SK-N-SH treated with all-trans-retinoic acid at 6 μM for 48 hours (cell line): ENCODE measurements at regions not wholly inside any gene's neighbourhood (a gene's known extent, or its start where the extent isn't known, plus 50 kb on each side); places are given as distances from the start of the nearest gene placed in this dataset.

Source experiments
- ATAC-seq: fragments of 200-7000 bp; cut with Tn5 transposase; 3 replicates; pipeline ENCODE4 v1.9.1; 2020; ENCODE audit warnings: mild to moderate bottlenecking, moderate library complexity
- ARNTL ChIP-seq: fragments of 450-650 bp; formaldehyde crosslinking; IDR thresholded peaks from 2 replicates; pipeline ENCODE4 v1.5.0; 2020; ENCODE audit warnings: low read depth, mild to moderate bottlenecking, moderate library complexity, borderline replicate concordance
- BACH2 ChIP-seq: fragments of 250-450 bp; sonication (Bioruptor Pico); IDR thresholded peaks from 2 replicates; pipeline ENCODE4 v1.9.0; 2021; ENCODE audit warnings: mild to moderate bottlenecking, borderline replicate concordance
- CREB5 ChIP-seq: fragments of 250-450 bp; sonication (Bioruptor Pico); IDR thresholded peaks from 2 replicates; pipeline ENCODE4 v1.5.1; 2020; ENCODE audit warnings: low read depth, mild to moderate bottlenecking, moderate library complexity
- CSDC2 ChIP-seq: fragments of 250-450 bp; sonication (Bioruptor Pico); IDR thresholded peaks from 2 replicates; pipeline ENCODE4 v1.5.0; 2020; ENCODE audit warnings: mild to moderate bottlenecking, moderate library complexity
- CSRNP3 ChIP-seq: fragments of 250-450 bp; sonication (Bioruptor Pico); IDR thresholded peaks from 2 replicates; pipeline ENCODE4 v1.5.1; 2021; ENCODE audit warnings: mild to moderate bottlenecking, moderate library complexity
- ESRRG ChIP-seq: fragments of 250-450 bp; sonication (Bioruptor Pico); IDR thresholded peaks from 2 replicates; pipeline ENCODE4 v1.6.1; 2021; ENCODE audit warnings: mild to moderate bottlenecking
- GLIS3 ChIP-seq: fragments of 250-450 bp; sonication (Bioruptor Pico); IDR thresholded peaks from 2 replicates; pipeline ENCODE4 v1.5.0; 2020; ENCODE audit warnings: mild to moderate bottlenecking, moderate library complexity
- ISL1 ChIP-seq: fragments of 250-450 bp; sonication (Bioruptor Pico); IDR thresholded peaks from 2 replicates; pipeline ENCODE4 v2.1.2; 2022; ENCODE audit warnings: mild to moderate bottlenecking, moderate library complexity
- PPARA ChIP-seq: fragments of 250-450 bp; sonication (Bioruptor Pico); IDR thresholded peaks from 2 replicates; pipeline ENCODE4 v1.5.0; 2020; ENCODE audit warnings: mild to moderate bottlenecking, borderline replicate concordance
- TCF4 ChIP-seq: fragments of 250-450 bp; sonication (Bioruptor Pico); IDR thresholded peaks from 2 replicates; pipeline ENCODE4 v1.8.0; 2021; ENCODE audit warnings: mild to moderate bottlenecking, moderate library complexity, borderline replicate concordance
- TOX ChIP-seq: fragments of 250-450 bp; sonication (Bioruptor Pico); IDR thresholded peaks from 2 replicates; pipeline ENCODE4 v1.8.0; 2021; ENCODE audit warnings: mild to moderate bottlenecking, moderate library complexity, borderline replicate concordance
- TSHZ2 ChIP-seq: fragments of 250-450 bp; sonication (Bioruptor Pico); IDR thresholded peaks from 2 replicates; pipeline ENCODE4 v1.5.0; 2020; ENCODE audit warnings: mild to moderate bottlenecking, moderate library complexity
- ZC3H10 ChIP-seq: fragments of 250-450 bp; sonication (Bioruptor Pico); IDR thresholded peaks from 2 replicates; pipeline ENCODE4 v1.5.1; 2021; ENCODE audit warnings: mild to moderate bottlenecking, moderate library complexity
- ZFP3 ChIP-seq: fragments of 250-450 bp; sonication (Bioruptor Pico); IDR thresholded peaks from 2 replicates; pipeline ENCODE4 v1.5.0; 2020; ENCODE audit warnings: mild to moderate bottlenecking, moderate library complexity
- ZFP30 ChIP-seq: fragments of 450-650 bp; formaldehyde crosslinking; IDR thresholded peaks from 2 replicates; pipeline ENCODE4 v1.5.0; 2022; ENCODE audit warnings: mild to moderate bottlenecking, moderate library complexity
- ZNF565 ChIP-seq: fragments of 450-650 bp; formaldehyde crosslinking; conservative IDR thresholded peaks from 2 replicates; pipeline ENCODE4 v1.5.0; 2020; ENCODE audit warnings: low read depth, mild to moderate bottlenecking, moderate library complexity
- ZNF70 ChIP-seq: fragments of 450-650 bp; formaldehyde crosslinking; IDR thresholded peaks from 2 replicates; pipeline ENCODE4 v1.5.0; 2020; ENCODE audit warnings: mild to moderate bottlenecking, moderate library complexity
- ZNF8 ChIP-seq: fragments of 450-650 bp; formaldehyde crosslinking; IDR thresholded peaks from 2 replicates; pipeline ENCODE4 v1.5.0; 2020; ENCODE audit warnings: mild to moderate bottlenecking, moderate library complexity
- TF ChIP-seq, protein P1 (sequence below): fragments of 250-450 bp; sonication (Bioruptor Pico); IDR thresholded peaks from 2 replicates; pipeline ENCODE4 v1.8.0; 2021; ENCODE audit warnings: low read depth, mild to moderate bottlenecking, moderate library complexity, borderline replicate concordance

GRCh38 chr16:72262711-72263110, 90.8 kb upstream of the PMFBP1 start (continued):
- TF ChIP-seq ESRRG (CRISPR knock-in tag) (no peak), ZNF70 (no peak), CREB5 (CRISPR knock-in tag) (no peak)

DNA sequence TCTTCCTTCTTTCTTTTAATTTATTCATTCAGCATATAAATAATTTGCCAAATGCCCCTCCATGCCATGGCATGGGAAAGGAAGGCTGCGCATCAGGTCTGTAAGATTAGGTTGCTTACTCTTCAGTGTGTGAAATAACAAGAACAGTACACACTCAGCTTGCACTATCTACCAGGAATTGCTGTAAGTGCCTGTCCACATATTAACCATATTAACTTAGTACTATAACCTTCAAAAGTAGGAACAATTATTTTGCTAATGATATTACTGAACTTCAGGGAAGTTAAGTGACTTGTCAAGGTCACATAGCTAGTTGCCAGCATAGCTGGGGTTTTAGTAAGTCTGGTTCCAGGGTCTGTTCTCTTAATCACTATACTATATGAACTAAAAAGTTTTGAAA, 89.2 kb upstream of the PMFBP1 start:
- ATAC-seq, result no peak
- TF ChIP-seq GLIS3 (CRISPR knock-in tag) (no peak), ZNF8 (CRISPR knock-in tag) (no peak), TOX (CRISPR knock-in tag) (no peak), TSHZ2 (CRISPR knock-in tag) (no peak), CSRNP3 (CRISPR knock-in tag) (no peak), ZC3H10 (CRISPR knock-in tag) (no peak), ZFP30 (CRISPR knock-in tag) (no peak), ZFP3 (CRISPR knock-in tag) (no peak), ZNF565 (CRISPR knock-in tag) (no peak), CREB5 (CRISPR knock-in tag) (no peak), BACH2 (CRISPR knock-in tag) (no peak), ARNTL (CRISPR knock-in tag) (no peak), CSDC2 (no peak)
- TF ChIP-seq, protein P1, sequence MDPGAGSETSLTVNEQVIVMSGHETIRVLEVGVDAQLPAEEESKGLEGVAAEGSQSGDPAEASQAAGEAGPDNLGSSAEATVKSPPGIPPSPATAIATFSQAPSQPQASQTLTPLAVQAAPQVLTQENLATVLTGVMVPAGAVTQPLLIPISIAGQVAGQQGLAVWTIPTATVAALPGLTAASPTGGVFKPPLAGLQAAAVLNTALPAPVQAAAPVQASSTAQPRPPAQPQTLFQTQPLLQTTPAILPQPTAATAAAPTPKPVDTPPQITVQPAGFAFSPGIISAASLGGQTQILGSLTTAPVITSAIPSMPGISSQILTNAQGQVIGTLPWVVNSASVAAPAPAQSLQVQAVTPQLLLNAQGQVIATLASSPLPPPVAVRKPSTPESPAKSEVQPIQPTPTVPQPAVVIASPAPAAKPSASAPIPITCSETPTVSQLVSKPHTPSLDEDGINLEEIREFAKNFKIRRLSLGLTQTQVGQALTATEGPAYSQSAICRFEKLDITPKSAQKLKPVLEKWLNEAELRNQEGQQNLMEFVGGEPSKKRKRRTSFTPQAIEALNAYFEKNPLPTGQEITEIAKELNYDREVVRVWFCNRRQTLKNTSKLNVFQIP (CRISPR knock-in tag), result no peak

DNA sequence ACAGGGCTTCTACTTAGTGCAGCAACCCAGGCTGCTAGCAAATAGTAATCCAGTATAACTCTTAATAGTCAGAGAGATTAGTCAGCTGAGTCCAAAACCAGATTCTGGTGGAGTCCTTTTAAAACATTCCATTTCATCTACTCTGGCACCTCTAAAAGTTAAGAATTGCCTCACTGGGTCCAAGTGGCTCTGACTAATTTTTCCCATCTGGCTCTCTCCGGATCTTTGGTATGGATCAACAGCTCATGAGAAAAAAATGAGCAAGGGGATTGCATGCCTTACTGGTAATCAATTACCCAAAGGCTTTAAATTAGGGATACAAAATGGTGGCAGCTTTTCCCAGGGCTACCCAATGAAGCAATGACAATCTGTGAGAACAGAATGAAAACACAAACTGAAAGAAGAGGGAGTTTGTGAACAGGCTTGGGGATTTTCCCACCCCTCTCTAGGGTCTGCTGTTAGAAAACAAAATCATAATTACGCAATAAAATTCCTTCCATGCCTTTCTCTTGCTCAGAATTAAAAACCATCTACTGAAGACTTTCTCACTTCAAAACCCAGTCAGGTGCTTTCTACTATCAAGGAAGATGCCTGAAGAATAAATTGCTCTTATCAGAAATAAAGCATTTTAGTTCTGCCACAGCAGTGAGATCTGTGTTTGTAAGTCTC, 84.6 kb upstream of the PMFBP1 start:
- ATAC-seq, result no peak
- TF ChIP-seq TCF4 (CRISPR knock-in tag) (no peak), CREB5 (CRISPR knock-in tag) (no peak), TSHZ2 (CRISPR knock-in tag) (no peak), ZNF8 (CRISPR knock-in tag) (no peak), ZFP3 (CRISPR knock-in tag) (no peak), ISL1 (no peak), CSDC2 (no peak), ZFP30 (CRISPR knock-in tag) (no peak), PPARA (CRISPR knock-in tag) (no peak), TOX (CRISPR knock-in tag) (no peak), BACH2 (CRISPR knock-in tag) (no peak), CSRNP3 (CRISPR knock-in tag) (no peak), GLIS3 (CRISPR knock-in tag) (no peak), ZNF565 (CRISPR knock-in tag) (no peak)
- TF ChIP-seq, protein P1 (CRISPR knock-in tag), result no peak
